ENCODE measurements at regions not wholly inside any gene's neighbourhood (a gene's known extent, or its start where the extent isn't known, plus 50 kb on each side); places are given as distances from the start of the nearest gene placed in this dataset.
"Not testable (repeated sequence)": the region's sequence is repeated elsewhere in the genome, so short reads cannot be mapped to it uniquely, and the experiment has no call there.

GRCh38 chr5:101180365-101180764 lies 277.3 kb upstream of the ST8SIA4 start:
- H3K36me3 ChIP-seq (ENCODE audit: control insufficient read depth in 2 of 3, insufficient read depth in 3 of 3, low read length in 3 of 3); H3K9ac ChIP-seq (ENCODE audit: low read length in 3 of 3); H3K27ac ChIP-seq (ENCODE audit: low read depth in 2 of 2, low read length in 2 of 2); FAIRE-seq; intact Hi-C loops (cut with DNase I); DNase-seq; H3K4me3 ChIP-seq (ENCODE audit: low read length in 3 of 3); H3K27me3 ChIP-seq (ENCODE audit: control insufficient read depth, insufficient read depth, low read length); H3K4me1 ChIP-seq (ENCODE audit: control insufficient read depth in 2 of 3, insufficient read depth in 2 of 3, low read depth in 1 of 3, low read length in 3 of 3); H3K9me3 ChIP-seq (ENCODE audit: control insufficient read depth in 2 of 3, insufficient read depth in 1 of 3, low read length in 3 of 3): not testable (repeated sequence)

DNA sequence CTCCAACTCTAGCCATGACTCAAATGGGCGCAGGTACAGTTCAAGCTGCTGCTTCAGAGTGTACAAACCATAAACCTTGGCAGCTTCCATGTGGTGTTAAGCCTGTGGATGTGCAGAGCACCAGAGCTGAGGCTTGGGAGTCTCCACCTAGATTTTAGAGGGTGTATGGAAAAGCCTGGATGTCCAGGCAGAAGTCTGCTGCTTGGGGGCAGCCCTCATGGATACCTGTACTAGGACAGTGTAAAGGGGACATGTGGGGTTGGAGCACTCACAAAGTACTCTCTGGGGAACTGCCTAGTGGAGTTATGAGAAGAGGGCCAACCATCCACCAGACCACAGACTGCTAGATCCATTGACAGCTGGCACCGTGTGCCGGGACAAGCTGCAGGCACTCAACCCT lies 273.5 kb upstream of the ST8SIA4 start:
- no peaks in the 10 kb centered on the region for H3K27me3 ChIP-seq (ENCODE audit: control insufficient read depth, insufficient read depth, low read length)
- FAIRE-seq (no peak), DNase-seq (no peak)
- no peak overlapping the region for H3K27ac ChIP-seq (ENCODE audit: low read depth in 2 of 2, low read length in 2 of 2)
- no peaks in the 10 kb centered on the region for H3K4me1 ChIP-seq (ENCODE audit: control insufficient read depth in 2 of 3, insufficient read depth in 2 of 3, low read depth in 1 of 3, low read length in 3 of 3)
- H3K4me3 ChIP-seq (ENCODE audit: low read length in 3 of 3) = no peak overlapping the region
- H3K9ac ChIP-seq (ENCODE audit: low read length in 3 of 3) = no peak overlapping the region
- TF ChIP-seq, protein P1, sequence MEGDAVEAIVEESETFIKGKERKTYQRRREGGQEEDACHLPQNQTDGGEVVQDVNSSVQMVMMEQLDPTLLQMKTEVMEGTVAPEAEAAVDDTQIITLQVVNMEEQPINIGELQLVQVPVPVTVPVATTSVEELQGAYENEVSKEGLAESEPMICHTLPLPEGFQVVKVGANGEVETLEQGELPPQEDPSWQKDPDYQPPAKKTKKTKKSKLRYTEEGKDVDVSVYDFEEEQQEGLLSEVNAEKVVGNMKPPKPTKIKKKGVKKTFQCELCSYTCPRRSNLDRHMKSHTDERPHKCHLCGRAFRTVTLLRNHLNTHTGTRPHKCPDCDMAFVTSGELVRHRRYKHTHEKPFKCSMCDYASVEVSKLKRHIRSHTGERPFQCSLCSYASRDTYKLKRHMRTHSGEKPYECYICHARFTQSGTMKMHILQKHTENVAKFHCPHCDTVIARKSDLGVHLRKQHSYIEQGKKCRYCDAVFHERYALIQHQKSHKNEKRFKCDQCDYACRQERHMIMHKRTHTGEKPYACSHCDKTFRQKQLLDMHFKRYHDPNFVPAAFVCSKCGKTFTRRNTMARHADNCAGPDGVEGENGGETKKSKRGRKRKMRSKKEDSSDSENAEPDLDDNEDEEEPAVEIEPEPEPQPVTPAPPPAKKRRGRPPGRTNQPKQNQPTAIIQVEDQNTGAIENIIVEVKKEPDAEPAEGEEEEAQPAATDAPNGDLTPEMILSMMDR (IDR thresholded peaks at IDR 0.05; ENCODE audit: borderline replicate concordance, extremely low read depth, insufficient read depth) = no peak
- no peaks in the 10 kb centered on the region for H3K36me3 ChIP-seq (ENCODE audit: control insufficient read depth in 2 of 3, insufficient read depth in 3 of 3, low read length in 3 of 3)
- H3K9me3 ChIP-seq (ENCODE audit: control insufficient read depth in 2 of 3, insufficient read depth in 1 of 3, low read length in 3 of 3) = no peaks in the 10 kb centered on the region
- intact Hi-C loops (cut with DNase I) = no loop called here

GRCh38 chr5:101174981-101175380 lies 271.9 kb upstream of the ST8SIA4 start:
- Histone ChIP-seq H3K27me3 (ENCODE audit: control insufficient read depth, insufficient read depth, low read length) (no peaks in the 10 kb centered on the region), H3K4me1 (ENCODE audit: control insufficient read depth in 2 of 3, insufficient read depth in 2 of 3, low read depth in 1 of 3, low read length in 3 of 3) (no peaks in the 10 kb centered on the region), H3K27ac (ENCODE audit: low read depth in 2 of 2, low read length in 2 of 2) (no peak overlapping the region), H3K4me3 (ENCODE audit: low read length in 3 of 3) (no peak overlapping the region), H3K9me3 (ENCODE audit: control insufficient read depth in 2 of 3, insufficient read depth in 1 of 3, low read length in 3 of 3) (no peaks in the 10 kb centered on the region), H3K9ac (ENCODE audit: low read length in 3 of 3) (no peak overlapping the region), H3K36me3 (ENCODE audit: control insufficient read depth in 2 of 3, insufficient read depth in 3 of 3, low read length in 3 of 3) (no peaks in the 10 kb centered on the region)
- DNase-seq (no peak), FAIRE-seq (no peak)
- intact Hi-C loops (cut with DNase I) = no loop called here
- TF ChIP-seq, protein P1 (IDR thresholded peaks at IDR 0.05; ENCODE audit: borderline replicate concordance, extremely low read depth, insufficient read depth) = no peak

DNA sequence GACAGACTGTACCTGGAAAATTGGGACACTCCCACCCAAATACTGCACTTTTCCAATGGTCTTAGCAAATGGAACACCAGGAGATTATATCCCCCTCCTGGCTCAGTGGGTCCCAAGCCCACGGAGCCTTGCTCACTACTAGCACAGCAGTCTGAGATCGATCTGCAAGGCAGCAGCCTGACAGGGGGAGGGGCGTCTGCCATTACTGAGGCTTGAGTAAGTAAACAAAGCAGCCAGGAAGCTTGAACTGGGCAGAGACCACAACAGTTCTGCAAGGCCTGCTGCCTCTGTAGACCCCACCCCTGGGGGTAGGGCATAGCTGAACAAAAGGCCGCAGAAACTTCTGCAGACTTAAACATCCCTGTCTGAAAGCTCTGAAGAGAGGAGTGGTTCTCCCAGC lies 260.0 kb upstream of the ST8SIA4 start:
- Histone ChIP-seq H3K36me3 (ENCODE audit: control insufficient read depth in 2 of 3, insufficient read depth in 3 of 3, low read length in 3 of 3) (no peaks in the 10 kb centered on the region), H3K9me3 (ENCODE audit: control insufficient read depth in 2 of 3, insufficient read depth in 1 of 3, low read length in 3 of 3) (no peaks in the 10 kb centered on the region), H3K4me3 (ENCODE audit: low read length in 3 of 3) (no peak overlapping the region), H3K4me1 (ENCODE audit: control insufficient read depth in 2 of 3, insufficient read depth in 2 of 3, low read depth in 1 of 3, low read length in 3 of 3) (no peaks in the 10 kb centered on the region), H3K9ac (ENCODE audit: low read length in 3 of 3) (no peak overlapping the region), H3K27me3 (ENCODE audit: control insufficient read depth, insufficient read depth, low read length) (no peaks in the 10 kb centered on the region), H3K27ac (ENCODE audit: low read depth in 2 of 2, low read length in 2 of 2) (no peak overlapping the region)
- FAIRE-seq (no peak), DNase-seq (peak in 1 of 5 donors; percentile 50)
- TF ChIP-seq, protein P1 (IDR thresholded peaks at IDR 0.05; ENCODE audit: borderline replicate concordance, extremely low read depth, insufficient read depth) = no peak
- intact Hi-C loops (cut with DNase I) = no loop called here
